Stimulated activated CD8-positive, alpha-beta memory T cell treated with anti-CD3 and anti-CD28 coated beads, Interleukin-12 subunit alpha, Interleukin-12 subunit beta, amount 100 ng/mL, for 1 hour (primary cell): ENCODE measurements at regions not wholly inside any gene's neighbourhood (a gene's known extent, or its start where the extent isn't known, plus 50 kb on each side); places are given as distances from the start of the nearest gene placed in this dataset.

Experiments
- DNase-seq: peaks from one replicate; pipeline ENCODE4 v3.0.0-alpha.2; 2020; ENCODE audit warnings: low read depth

GRCh38 chr3:30356866-30357753 is 249.3 kb upstream of the TGFBR2 start:
- no peak for DNase-seq

GRCh38 chr3:30357897-30358296 is 248.5 kb upstream of the TGFBR2 start:
- DNase-seq = no peak

- no peak for DNase-seq
Observed at GRCh38 chr3:30358871-30359270, 247.5 kb upstream of the TGFBR2 start.

- no peak for DNase-seq
Observed at GRCh38 chr3:30368978-30369377, 237.4 kb upstream of the TGFBR2 start.

- DNase-seq = no peak
Observed at GRCh38 chr3:30370681-30371271, 235.6 kb upstream of the TGFBR2 start.

GRCh38 chr3:30372837-30373236 is 233.6 kb upstream of the TGFBR2 start:
- no peak for DNase-seq

- no peak for DNase-seq
Observed at GRCh38 chr3:30384546-30385072, 221.8 kb upstream of the TGFBR2 start.

GRCh38 chr3:30393079-30393478 is 213.3 kb upstream of the TGFBR2 start:
- no peak for DNase-seq

GRCh38 chr3:30397030-30397429 is 209.4 kb upstream of the TGFBR2 start:
- no peak for DNase-seq

- DNase-seq = no peak
Observed at GRCh38 chr3:30399394-30400181, 206.8 kb upstream of the TGFBR2 start.

- DNase-seq = no peak
Observed at GRCh38 chr3:30400926-30401325, 205.5 kb upstream of the TGFBR2 start.

- DNase-seq = no peak
Observed at GRCh38 chr3:30401971-30402370, 204.4 kb upstream of the TGFBR2 start.

GRCh38 chr3:30407651-30408050 is 198.8 kb upstream of the TGFBR2 start:
- DNase-seq = no peak

- no peak for DNase-seq
Observed at GRCh38 chr3:30408105-30408557, 198.3 kb upstream of the TGFBR2 start.

GRCh38 chr3:30418443-30418842 is 188.0 kb upstream of the TGFBR2 start:
- DNase-seq = no peak

GRCh38 chr3:30421266-30421665 is 185.1 kb upstream of the TGFBR2 start:
- no peak for DNase-seq

GRCh38 chr3:30426293-30426993 is 180.0 kb upstream of the TGFBR2 start:
- no peak for DNase-seq

- DNase-seq = no peak
Observed at GRCh38 chr3:30428251-30428650, 178.2 kb upstream of the TGFBR2 start.

GRCh38 chr3:30435861-30436331 is 170.5 kb upstream of the TGFBR2 start:
- no peak for DNase-seq

- no peak for DNase-seq
Observed at GRCh38 chr3:30437171-30437601, 169.2 kb upstream of the TGFBR2 start.

GRCh38 chr3:30438126-30438525 is 168.3 kb upstream of the TGFBR2 start:
- no peak for DNase-seq
